Cardiac septum (tissue), 1 donor: ENCODE measurements at regions not wholly inside any gene's neighbourhood (a gene's known extent, or its start where the extent isn't known, plus 50 kb on each side); places are given as distances from the start of the nearest gene placed in this dataset.
"Not testable (repeated sequence)": the region's sequence is repeated elsewhere in the genome, so short reads cannot be mapped to it uniquely, and the experiment has no call there.

ENCODE experiments used
- DNase-seq: peaks from one replicate; pipeline ENCODE4 v3.0.0-alpha.2; 2020; ENCODE audit warnings: low spot score
- intact Hi-C: fragments of 100-400 bp; cut with DNase I; formaldehyde crosslinking; loops from one replicate; pipeline ENCODE4 v1.14.0; 2022
- donor health status: DM: no; HTN: no; CAD: no.

DNA sequence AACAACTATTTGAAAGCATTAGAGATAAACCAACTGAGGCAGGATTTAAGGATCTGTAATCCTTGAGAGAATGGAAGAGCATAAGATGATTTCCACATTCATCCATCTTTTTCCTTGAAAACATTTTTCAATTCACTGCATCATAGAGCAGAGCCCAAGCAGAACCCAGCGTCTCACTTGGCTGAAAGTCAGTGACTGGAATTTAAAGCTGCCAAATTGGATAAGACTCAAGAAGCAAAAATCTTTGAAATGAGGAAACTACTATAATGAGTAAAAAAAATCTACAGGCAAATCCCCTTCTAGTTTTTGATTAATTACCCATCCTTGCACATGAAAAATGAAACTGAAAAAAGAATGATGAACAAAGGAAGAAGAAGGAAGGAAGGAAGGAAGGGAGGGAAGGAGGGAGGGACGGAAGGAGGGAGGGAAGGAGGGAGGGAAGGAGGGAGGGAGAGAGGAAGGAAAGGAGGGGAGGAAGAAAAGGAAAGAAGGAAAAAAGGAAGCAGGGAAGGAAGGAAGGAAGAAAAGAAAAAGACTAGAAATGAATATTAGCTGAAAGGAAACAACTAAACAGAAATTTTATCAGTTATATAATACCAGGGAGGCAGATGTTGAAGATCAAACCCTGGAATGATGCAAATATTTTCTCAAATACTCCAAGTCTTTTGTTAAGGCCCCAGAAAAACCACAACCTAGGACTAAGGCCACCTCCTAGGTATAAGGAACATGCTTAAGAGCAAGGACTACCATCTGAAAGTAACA is 336.3 kb upstream of the MAGI2 start:
- DNase-seq = no peak
- intact Hi-C loops = no loop called here

DNA sequence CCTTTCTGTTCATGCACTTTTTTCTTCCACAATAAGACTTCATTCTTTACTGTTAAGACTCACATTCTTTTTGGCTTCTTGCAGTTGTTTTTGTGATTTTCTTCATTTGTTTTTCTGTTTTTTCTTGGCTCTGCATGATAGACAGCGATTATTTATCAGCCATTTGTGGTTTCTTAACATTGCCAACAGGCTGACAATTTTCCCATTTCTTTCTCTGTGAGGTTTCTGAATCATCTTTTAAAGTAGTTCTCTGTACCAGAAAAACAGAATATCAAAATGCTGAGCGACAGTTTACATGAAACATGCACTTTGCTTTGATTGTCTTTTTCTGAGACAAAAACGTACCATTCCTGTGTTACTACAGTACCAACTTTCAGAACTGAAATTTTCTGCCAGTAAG is 334.2 kb upstream of the MAGI2 start:
- intact Hi-C loops = no loop called here
- no peak for DNase-seq

DNA sequence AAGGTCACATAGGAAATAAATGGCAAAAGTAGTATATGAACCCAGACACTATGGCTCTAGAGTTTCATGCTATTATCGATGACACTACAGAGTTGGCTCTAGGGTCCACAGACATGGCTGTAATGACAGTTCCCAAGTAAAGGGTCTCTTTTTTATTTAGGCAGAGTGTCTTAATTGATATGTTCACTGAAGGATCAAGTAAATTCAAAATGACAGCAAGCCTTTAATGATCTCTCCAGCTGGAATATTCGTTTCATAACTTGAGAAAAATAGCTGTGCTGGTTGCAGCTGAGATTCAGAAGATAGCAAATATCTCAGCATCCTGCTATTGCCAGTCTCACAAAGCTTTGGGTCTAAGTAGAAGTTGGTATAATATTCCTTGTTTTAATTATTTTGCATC is 333.6 kb upstream of the MAGI2 start:
- intact Hi-C loops = no loop called here
- DNase-seq = no peak

DNA sequence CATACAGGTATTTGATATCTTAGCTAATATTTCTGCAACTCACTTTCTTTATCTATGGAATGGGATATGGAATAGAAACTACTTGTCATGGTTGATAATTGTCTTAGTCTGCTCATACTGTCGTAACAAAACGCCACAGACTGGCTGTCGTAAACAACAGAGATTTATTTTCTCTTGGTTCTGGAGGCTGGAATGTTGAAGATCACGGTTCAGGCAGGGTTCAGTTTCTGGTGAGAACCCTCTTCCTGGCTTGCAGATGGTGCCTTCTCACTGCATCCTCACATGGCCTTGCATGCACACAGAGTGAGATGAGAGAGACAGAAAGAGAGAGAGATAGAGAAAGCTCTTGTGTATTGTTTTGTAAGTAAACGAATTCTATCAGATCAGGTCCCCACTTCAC is 332.7 kb upstream of the MAGI2 start:
- intact Hi-C loops = no loop called here
- DNase-seq = no peak

DNA sequence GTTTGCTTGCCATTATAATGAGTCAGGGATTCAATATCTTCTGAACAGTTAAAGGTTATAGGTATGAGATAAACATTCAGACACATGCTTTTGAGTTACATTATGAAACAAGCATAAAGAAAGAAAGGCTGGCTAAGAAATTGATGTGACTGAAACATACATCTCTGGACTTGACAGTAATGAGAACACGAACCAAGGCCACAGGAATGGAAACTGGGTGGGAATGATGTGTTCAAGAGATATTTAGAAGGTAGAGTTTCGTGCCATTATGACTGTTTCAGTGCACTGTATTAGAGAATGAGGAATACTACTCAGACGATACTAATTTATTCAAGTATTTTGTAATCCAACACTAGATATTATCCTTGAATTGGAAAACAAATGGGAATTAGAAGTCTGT is 332.1 kb upstream of the MAGI2 start:
- no peak for DNase-seq
- intact Hi-C loops = no loop called here

DNA sequence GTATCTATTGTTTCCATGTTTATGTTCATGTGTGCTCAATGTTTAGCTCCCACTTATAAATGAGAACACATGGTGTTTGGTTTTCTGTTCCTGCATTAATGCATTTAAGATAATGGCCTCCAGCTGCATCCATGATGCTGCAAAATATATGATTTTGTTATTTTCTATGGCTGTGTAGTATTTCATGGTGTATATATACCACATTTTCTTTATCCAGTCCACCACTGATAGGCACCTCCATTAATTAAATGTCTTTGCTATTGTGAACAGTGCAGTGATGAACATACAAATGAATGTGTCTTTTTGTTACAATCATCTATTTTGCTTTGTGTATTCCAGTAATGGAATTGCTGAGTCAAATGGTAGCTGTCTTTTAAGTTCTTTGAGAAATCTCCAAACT is 329.4 kb upstream of the MAGI2 start:
- intact Hi-C loops = no loop called here
- no peak for DNase-seq

DNA sequence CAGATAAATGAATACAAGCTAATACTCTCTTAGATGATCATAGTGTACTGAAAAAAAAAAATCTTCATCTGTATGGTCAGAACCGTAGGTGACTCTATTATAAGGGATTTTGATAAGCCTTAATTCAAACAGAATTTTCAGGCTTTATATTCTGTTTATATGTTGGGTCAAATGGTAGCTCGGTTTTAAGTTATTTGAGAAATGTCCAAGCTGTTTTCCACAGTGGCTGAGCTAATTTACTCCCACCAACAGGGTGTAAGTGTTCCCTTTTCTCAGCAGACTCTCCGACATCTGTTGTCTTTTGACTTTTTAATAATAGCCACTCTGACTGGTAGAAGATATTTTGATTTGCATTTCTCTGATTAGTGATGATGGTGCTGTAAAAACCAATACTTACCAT is 328.8 kb upstream of the MAGI2 start:
- intact Hi-C loops = no loop called here
- no peak for DNase-seq

DNA sequence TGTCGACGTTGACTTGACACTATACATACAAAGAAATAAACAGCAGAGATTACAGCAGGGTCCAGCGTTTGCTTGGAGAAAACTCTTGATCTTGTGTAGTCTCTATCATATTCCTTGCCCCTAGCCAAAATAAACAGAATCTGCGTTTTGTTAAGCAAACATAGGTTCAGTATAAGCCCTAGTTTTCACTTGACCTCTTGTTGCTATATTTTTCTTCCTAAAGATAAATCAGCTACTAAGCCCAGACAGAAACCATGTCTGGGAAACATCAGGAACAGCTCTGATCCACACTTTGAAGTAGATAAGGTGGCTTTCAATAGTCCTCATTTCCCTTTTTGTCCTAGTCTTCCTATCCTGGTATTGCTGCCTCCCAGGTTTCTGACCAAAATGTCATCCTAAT is 328.2 kb upstream of the MAGI2 start:
- intact Hi-C loops = no loop called here

DNA sequence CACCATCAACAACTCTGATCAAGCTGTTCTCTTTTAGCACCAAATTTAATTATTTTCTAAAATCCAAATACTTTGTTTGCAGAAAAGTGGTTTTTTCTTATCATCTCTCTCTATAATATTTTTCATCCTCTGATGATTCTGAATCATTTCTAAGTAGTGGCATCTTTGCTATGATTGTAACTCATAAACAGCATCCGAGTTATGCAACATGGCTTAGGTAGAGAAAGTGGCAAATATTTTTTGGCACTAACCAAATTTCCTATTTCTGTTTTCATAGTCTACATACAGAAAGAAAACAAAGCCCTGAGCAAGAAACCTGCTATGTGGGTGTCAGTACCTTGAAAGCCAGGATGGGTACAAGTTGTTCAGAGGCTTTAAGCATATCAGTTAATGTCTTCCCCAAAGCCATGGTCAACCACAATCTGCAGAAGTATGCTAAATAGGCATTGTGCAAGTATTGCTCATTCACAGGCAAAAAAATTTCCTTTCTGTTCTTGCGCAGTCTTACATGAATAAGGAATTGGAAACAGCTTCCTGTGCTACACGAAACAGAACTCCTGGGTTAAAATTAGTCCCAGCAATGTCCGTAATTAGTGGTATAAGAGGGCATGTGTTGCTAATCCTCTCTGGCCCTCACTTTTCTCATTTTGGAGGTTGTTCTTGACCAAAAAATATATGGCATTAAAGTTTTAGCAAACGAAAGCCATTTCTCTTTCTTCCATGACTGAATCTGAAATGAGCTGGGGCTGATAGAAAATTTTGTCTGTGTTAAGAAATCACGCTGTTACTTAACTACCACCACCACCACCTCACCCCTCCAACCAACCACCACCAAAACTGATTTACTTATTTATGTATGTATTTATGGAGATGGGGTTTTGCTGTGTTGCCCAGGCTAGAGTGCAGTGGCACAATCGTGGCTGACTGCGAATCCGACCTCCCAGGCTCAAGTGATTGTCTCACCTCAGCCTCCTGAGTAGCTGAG is 325.6 kb upstream of the MAGI2 start:
- no peak for DNase-seq
- intact Hi-C loops = no loop called here

More for the DNA sequence above, 328.2 kb upstream of the MAGI2 start:
- no peak for DNase-seq

DNA sequence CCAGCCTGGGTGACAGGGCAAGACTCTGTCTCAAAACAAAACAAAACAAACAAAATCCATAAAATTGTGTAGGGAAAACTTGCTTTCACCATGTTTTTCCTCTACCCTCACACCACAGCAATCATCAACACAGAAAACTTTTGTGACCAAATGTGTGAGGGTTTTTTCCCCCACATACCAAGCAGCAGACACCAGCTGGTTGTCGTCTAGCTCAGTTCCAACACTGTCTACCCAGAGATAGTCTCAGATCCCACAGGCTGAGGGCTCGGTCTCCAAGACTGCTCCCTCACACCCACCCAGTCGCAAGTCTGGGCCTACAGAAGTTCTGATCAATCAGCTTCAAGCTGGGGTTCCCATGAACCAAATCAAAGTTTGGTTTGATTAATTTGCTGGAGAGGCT is 322.4 kb upstream of the MAGI2 start:
- intact Hi-C loops = no loop called here
- no peak for DNase-seq

DNA sequence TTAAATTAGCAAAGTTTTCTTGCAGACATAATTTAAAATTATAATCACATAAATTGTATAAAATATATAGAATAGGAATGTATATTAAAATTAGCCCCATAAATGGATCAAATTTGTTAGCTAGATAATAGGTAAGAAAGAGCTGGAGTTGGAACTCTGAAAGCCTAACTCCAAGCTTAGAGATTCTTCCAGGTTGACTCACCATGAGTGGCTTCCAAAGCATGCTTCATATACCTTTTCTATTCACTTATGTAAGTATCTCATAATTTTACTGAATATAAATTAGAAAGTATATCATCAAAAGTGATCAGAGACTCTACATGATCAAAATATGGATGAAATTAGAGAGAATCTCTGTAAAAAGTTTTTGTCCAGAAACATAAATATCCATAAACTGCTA is 320.7 kb upstream of the MAGI2 start:
- intact Hi-C loops = no loop called here

DNA sequence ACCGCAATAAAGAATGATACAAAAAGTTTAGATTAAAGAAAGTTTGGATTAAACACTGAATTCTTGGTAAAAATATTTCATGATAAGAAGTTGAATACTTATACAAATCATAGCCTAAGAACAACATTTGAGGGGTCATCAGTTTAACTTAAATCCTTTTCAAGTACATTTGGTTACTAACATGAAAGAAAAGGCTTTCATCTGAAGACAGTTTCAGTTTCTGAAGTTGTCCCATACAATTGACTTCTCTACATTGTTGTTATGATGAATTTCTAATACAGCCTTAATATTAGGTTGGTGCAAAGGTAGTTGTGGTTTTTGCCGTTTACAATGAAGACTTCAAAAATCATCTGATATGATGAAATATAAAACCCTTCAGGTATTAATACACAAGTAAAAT is 317.5 kb upstream of the MAGI2 start:
- intact Hi-C loops = no loop called here
- no peak for DNase-seq

More for the DNA sequence above, 320.7 kb upstream of the MAGI2 start:
- DNase-seq = no peak

DNA sequence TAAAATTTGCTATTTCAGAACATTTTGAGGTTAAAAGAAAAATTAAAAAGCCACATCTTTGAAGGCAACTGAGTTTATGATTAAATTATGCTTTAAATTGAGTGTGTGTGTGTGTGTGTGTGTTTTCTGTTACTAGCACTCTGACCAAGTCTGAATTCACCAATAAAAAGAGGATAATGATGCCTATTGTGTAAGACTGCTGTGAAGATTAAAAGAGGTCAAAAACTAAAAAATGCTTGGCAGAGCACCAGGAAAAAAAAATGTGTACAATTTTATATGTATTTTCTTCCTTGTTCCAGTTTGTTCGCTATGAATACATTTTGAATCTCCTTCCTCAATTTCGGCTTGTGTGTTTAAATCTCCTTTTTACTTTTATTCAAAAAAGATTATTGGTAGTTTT is 316.6 kb upstream of the MAGI2 start:
- no peak for DNase-seq
- intact Hi-C loops = no loop called here

DNA sequence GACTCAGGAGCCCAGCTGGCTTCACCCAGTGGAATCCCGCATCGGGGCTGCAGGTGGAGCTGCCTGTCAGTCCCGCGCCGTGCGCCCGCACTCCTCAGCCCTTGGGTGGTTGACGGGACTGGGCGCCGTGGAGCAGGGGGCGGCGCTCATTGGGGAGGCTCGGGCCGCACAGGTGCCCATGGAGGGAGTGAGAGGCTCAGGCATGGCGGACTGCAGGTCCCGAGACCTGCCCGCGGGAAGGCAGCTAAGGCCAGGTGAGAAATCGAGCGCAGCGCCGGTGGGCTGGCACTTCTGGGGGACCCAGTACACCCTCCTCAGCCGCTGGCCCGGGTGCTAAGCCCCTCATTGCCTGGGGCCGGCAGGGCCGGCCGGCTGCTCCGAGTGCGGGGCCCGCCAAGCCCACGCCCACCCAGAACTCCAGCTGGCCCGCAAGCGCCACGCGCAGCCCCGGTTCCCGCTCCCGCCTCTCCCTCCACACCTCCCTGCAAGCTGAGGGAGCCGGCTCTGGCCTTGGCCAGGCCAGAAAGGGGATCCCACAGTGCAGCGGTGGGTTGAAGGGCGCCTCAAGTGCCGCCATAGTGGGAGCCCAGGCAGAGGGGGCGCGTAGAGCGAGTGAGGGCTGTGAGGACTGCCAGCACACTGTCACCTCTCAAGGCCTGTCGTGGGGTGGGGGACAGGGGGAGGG is 314.6 kb upstream of the MAGI2 start:
- intact Hi-C loops, DNase-seq: not testable (repeated sequence)

DNA sequence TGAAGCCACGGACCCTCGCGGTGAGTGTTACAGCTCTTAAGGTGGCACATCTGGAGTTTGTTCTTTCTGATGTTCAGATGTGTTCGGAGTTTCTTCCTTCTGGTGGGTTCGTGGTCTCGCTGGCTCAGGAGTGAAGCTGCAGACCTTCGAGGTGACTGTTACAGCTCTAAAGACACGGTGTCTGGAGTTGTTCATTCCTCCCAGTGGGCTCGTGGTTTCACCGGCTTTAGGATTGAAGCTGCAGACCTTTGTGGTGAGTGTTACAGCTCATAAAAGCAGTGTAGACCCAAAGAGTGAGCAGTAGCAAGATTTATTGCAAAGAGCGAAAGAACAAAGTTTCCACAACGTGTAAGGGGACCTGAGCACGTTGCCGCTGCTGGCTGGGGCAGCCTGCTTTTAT is 313.7 kb upstream of the MAGI2 start:
- DNase-seq, intact Hi-C loops: not testable (repeated sequence)

DNA sequence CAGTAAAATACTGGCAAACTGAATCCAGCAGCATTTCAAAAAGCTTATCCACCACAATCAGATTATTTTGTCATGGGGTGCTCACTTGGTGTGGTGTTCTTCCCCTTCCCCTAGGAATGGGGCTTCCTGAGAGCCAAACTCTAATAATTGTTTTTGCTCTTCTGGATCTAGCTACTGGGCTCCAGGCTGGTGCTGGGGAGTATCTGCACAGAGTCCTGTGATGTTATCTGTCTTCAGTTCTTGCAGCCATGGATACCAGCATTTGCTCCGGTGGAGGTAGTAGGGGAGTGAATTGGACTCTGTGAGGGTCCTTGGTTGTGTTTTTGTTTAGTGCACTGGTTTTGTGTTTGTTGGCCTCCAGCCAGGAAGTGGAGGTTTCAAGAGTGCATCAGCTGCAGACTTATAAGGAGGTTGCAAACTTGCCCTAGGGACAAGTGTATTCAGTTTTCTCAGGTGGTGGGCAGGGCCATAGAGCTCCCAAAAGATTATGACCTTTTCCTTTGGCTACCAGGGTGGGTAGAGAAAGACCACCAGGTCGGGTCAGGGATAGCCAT is 308.5 kb upstream of the MAGI2 start:
- DNase-seq = no peak
- intact Hi-C loops = no loop called here

DNA sequence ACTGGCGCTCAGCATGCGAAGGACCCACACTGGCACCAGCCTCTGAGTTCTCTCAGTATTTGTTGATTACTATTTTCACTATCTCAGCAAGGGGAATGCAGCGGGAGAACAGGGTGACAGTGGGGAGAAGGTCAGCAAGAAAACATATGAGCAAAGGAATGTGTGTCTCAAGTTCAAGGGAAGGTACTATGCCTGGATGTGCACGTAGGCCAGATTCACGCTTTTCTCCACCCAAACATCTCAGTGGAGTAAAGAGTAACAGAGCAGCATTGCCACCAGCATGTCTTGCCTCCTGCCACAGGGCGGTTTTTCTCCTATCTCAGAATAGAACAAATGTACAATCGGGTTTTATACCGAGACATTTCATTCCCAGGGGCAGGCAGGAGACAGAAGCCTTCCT is 297.5 kb upstream of the MAGI2 start:
- DNase-seq, intact Hi-C loops: not testable (repeated sequence)

DNA sequence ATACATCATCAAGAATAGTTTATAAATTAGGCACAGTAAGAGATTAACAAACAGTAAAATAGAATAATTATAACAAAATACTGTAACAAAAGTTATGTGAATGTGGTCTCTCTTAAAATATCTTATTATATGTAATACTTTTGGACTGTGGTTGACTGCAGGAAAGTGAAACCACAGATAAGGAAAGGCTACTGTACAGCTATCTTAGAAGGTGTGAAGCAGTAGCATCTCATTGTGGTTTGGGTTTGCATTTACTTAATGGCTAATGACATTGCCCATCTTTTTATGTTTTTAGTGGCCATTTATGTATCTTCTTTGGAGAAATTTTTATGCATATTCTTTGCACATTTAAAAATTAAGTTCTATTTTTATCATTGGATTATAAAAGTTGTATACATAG is 296.4 kb upstream of the MAGI2 start:
- DNase-seq = no peak
- intact Hi-C loops = no loop called here

DNA sequence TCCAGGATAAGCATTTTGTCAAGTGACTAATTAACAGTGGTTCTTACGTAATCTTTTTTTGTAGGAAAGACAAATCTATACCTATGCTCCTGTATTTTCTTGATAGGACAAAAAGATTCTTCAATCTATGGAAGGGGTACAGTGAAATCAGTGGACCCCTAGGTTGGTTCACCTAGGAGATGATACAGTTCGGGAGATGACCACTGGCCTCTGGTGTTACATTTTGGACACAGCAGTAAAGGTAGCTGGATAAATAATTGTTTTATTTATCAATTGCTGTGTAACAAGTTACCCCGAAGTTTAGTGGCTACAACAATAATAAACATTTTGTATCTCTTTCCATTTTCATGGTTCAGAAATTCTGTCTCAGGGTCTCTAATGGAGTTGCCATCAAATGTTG is 288.2 kb upstream of the MAGI2 start:
- DNase-seq = no peak
- intact Hi-C loops = loop anchor here (5.0 kb wide), 1 partner anchor 444 kb away; no protein-coding TSS in a partner anchor

DNA sequence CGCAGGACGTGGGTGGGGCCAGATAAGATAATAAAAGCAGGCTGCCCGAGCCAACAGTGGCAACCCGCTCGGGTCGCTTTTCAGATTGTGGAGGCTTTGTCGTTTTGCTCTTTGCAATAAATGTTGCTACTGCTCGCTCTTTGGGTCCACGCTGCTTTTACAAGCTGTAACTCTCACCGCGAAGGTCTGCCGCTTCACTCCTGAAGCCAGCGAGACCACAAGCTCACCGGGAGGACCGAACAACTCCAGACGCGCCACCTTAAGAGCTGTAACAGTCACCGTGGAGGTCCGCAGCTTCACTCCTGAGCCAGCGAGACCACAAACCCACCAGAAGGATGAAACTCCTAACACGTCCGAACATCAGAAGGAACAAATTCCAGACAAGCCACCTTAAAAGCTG is 286.6 kb upstream of the MAGI2 start:
- intact Hi-C loops = loop anchor here (5.0 kb wide), 1 partner anchor 443 kb away; no protein-coding TSS in a partner anchor
- DNase-seq = no peak
